Rectal smooth muscle tissue (tissue), 1 donor: ENCODE measurements at regions not wholly inside any gene's neighbourhood (a gene's known extent, or its start where the extent isn't known, plus 50 kb on each side); places are given as distances from the start of the nearest gene placed in this dataset.
"Not testable (repeated sequence)": the region's sequence is repeated elsewhere in the genome, so short reads cannot be mapped to it uniquely, and the experiment has no call there.

Experiments
- H3K27ac ChIP-seq: one replicate; pipeline ENCODE4 v1.7.0; 2013; ENCODE audit warnings: low read depth, low read length, inconsistent platforms
- H3K27me3 ChIP-seq: one replicate; pipeline ENCODE4 v1.7.0; 2013; ENCODE audit warnings: low read length; ENCODE audit not compliant: control insufficient read depth, insufficient read depth
- H3K36me3 ChIP-seq: one replicate; pipeline ENCODE4 v1.7.0; 2013; ENCODE audit warnings: low read length; ENCODE audit not compliant: control insufficient read depth, insufficient read depth
- H3K4me1 ChIP-seq: one replicate; pipeline ENCODE4 v1.7.0; 2013; ENCODE audit warnings: low read length; ENCODE audit not compliant: control insufficient read depth, insufficient read depth
- H3K4me3 ChIP-seq: one replicate; pipeline ENCODE4 v1.7.0; 2013; ENCODE audit warnings: low read length
- H3K9ac ChIP-seq: one replicate; pipeline ENCODE4 v1.7.0; 2013; ENCODE audit warnings: low read length

DNA sequence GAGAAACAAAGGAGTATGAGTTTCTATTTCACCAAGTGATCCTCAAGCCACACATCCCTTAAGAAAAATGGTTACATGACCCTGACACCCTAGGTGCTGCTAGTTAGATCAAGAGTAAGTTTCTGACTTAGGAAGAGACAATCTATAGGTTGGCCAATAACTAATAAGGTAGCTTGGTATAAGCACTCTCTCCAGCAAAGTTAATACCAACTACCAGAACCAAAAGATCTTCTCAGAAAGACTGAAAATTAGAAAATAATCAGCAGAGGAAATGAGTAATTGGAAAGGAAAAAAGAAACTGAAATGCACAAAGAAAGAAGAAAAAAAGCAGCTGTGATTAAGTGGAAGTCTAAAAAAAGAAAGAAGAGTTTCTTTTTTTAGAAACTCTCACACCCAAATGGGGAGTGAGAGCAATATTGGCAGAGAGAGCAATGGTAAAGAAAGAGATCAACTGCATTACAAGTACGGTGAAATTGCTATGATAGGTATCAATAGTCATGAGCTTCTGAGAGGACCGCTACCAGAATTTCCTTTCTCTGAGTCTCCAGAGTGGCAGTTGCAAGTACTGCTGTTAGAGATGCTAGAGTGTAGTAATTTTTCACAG is 195.5 kb downstream of the TMEM167A start:
- no peaks in the 10 kb centered on the region for H3K27me3 ChIP-seq
- H3K4me1 ChIP-seq = no peaks in the 10 kb centered on the region
- H3K9ac ChIP-seq = no peak overlapping the region
- H3K27ac ChIP-seq = no peak overlapping the region
- no peak overlapping the region for H3K4me3 ChIP-seq
- H3K36me3 ChIP-seq = no peaks in the 10 kb centered on the region

- Histone ChIP-seq H3K27ac (no peak overlapping the region), H3K36me3 (no peaks in the 10 kb centered on the region), H3K4me3 (no peak overlapping the region), H3K9ac (no peak overlapping the region), H3K27me3 (no peaks in the 10 kb centered on the region), H3K4me1 (no peaks in the 10 kb centered on the region)
These were observed 198.1 kb downstream of the TMEM167A start for GRCh38 chr5:82879089-82879488.

DNA sequence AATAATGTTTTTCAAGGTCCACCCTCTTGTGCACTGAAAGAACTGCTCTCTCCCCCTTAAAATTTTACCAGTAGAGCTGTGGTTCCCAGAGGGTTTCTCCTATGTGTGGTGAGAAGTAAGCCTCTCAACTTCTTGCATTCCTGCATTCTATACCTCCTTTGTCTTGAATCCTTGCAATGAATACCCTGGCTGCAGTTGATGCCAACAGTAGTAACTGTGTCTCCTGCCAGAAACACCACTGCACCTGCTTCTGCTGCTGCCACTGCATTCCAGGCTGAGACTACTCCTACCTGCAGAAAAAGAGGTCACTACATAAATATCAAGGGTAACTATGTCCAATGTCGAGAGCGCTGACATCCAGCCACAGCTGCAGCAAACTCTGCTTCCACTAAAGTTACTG is 203.7 kb downstream of the TMEM167A start:
- no peaks in the 10 kb centered on the region for H3K27me3 ChIP-seq
- no peak overlapping the region for H3K9ac ChIP-seq
- H3K27ac ChIP-seq = no peak overlapping the region
- no peaks in the 10 kb centered on the region for H3K36me3 ChIP-seq
- H3K4me1 ChIP-seq = no peaks in the 10 kb centered on the region
- no peak overlapping the region for H3K4me3 ChIP-seq

GRCh38 chr5:82872321-82873288 is 204.6 kb downstream of the TMEM167A start:
- not testable (repeated sequence) for H3K4me3 ChIP-seq

GRCh38 chr5:82865625-82866024 is 211.6 kb downstream of the TMEM167A start:
- Histone ChIP-seq H3K9ac (no peak overlapping the region), H3K36me3 (no peaks in the 10 kb centered on the region), H3K4me1 (no peaks in the 10 kb centered on the region)

More at GRCh38 chr5:82872321-82873288, 204.6 kb downstream of the TMEM167A start:
- not testable (repeated sequence) for H3K4me1 ChIP-seq, H3K9ac ChIP-seq, H3K36me3 ChIP-seq, H3K27ac ChIP-seq, H3K27me3 ChIP-seq

DNA sequence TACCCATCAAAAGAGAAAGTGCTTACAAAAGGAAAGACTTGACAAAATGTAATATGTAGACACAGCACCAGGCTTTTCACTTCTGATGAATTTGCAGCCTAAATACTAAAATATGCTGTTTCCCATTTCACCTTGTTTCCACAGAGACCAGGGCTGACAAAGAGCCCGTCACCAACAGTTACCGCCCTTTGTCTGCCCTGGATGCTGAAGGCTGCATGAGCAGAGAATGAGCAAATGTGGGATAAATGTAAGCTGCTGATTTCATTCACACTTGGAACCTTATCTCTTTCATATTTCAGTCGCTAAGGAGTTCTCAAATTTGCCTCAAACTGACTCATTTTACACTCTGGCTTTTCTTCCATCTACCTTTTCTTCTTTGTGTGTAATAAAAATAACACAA is 213.9 kb downstream of the TMEM167A start:
- Histone ChIP-seq H3K36me3 (no peaks in the 10 kb centered on the region), H3K4me1 (no peaks in the 10 kb centered on the region), H3K9ac (no peak overlapping the region), H3K4me3 (no peak overlapping the region), H3K27me3 (no peaks in the 10 kb centered on the region), H3K27ac (no peak overlapping the region)

More at GRCh38 chr5:82865625-82866024, 211.6 kb downstream of the TMEM167A start:
- no peaks in the 10 kb centered on the region for H3K27me3 ChIP-seq
- no peak overlapping the region for H3K27ac ChIP-seq
- no peak overlapping the region for H3K4me3 ChIP-seq

- Histone ChIP-seq H3K27ac (no peak overlapping the region), H3K4me3 (no peak overlapping the region), H3K36me3 (no peaks in the 10 kb centered on the region)
These were observed 214.5 kb downstream of the TMEM167A start for GRCh38 chr5:82862711-82863110.

GRCh38 chr5:82862261-82862660 is 214.9 kb downstream of the TMEM167A start:
- Histone ChIP-seq H3K4me1 (no peaks in the 10 kb centered on the region), H3K27ac (no peak overlapping the region), H3K27me3 (no peaks in the 10 kb centered on the region), H3K4me3 (no peak overlapping the region), H3K9ac (no peak overlapping the region), H3K36me3 (no peaks in the 10 kb centered on the region)

More at GRCh38 chr5:82862711-82863110, 214.5 kb downstream of the TMEM167A start:
- no peak overlapping the region for H3K9ac ChIP-seq
- H3K27me3 ChIP-seq = no peaks in the 10 kb centered on the region
- no peaks in the 10 kb centered on the region for H3K4me1 ChIP-seq

- H3K4me1 ChIP-seq = no peaks in the 10 kb centered on the region
- H3K36me3 ChIP-seq = no peaks in the 10 kb centered on the region
- H3K27me3 ChIP-seq = no peaks in the 10 kb centered on the region
- no peak overlapping the region for H3K4me3 ChIP-seq
- no peak overlapping the region for H3K9ac ChIP-seq
- no peak overlapping the region for H3K27ac ChIP-seq
These were observed 215.5 kb downstream of the TMEM167A start for GRCh38 chr5:82861701-82862100.

DNA sequence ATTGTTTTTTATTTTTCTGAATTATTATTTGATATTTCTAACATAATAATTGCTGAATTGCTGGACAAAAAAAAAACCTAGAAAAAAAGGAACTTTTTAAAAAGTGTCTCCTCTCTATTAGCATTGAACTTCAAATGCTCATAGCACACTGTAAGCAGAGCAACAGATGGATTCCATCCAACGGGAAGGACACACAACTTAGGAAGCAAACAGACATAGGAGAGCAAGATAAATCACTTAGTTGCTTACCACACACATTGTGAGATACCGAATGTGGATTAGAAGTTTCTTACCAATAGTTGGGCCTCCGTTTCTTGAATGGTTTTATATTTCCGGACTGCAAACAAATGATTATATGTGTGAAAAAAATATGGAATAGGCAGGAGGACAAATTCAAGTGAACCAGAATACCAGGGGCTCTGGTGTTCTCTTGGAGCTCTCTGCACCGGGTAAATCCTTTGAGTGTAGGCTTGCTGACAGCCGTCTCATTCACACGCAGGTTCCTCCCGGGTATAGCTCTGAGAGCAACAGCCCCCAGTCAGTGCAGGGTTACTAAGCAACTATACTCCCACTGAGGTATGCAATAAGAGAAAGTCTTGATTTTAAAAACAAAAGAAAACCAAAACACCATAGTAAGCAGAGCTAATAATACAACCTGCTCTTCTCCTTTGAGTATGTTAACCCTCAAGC is 217.6 kb downstream of the TMEM167A start:
- Histone ChIP-seq H3K4me3 (no peak overlapping the region), H3K27me3 (no peaks in the 10 kb centered on the region), H3K36me3 (no peaks in the 10 kb centered on the region), H3K4me1 (no peaks in the 10 kb centered on the region), H3K9ac (no peak overlapping the region), H3K27ac (no peak overlapping the region)

- Histone ChIP-seq H3K27ac (no peak overlapping the region), H3K4me3 (no peak overlapping the region), H3K4me1 (no peaks in the 10 kb centered on the region), H3K27me3 (no peaks in the 10 kb centered on the region), H3K36me3 (no peaks in the 10 kb centered on the region), H3K9ac (no peak overlapping the region)
These were observed 218.8 kb downstream of the TMEM167A start for GRCh38 chr5:82858151-82859025.
